Natural killer cell (primary cell): ENCODE measurements at regions not wholly inside any gene's neighbourhood (a gene's known extent, or its start where the extent isn't known, plus 50 kb on each side); places are given as distances from the start of the nearest gene placed in this dataset.

Source experiments
- ATAC-seq, 3 donors: fragments of 150-1000 bp in 2 of 3; fragments of 200-7000 bp in 1 of 3; cut with Tn5 transposase; 1 replicate in 1 of 3; 2 replicates in 2 of 3; pipeline ENCODE4 v1.10.0; 2021; ENCODE audit warnings: mild to moderate bottlenecking in 2 of 3, moderate library complexity in 2 of 3
- DNase-seq, 2 donors: peaks; one replicate each; pipeline versions ENCODE4 v3.0.0 to v3.0.0-alpha.2; 2013 to 2021; ENCODE audit warnings: mixed read lengths in 1 of 2
- H3K27ac ChIP-seq: one replicate; pipeline ENCODE4 v1.5.1; 2013; ENCODE audit warnings: mild to moderate bottlenecking, low read length
- H3K27me3 ChIP-seq: one replicate; pipeline ENCODE4 v1.6.1; 2013; ENCODE audit warnings: low read length; ENCODE audit not compliant: control insufficient read depth, insufficient read depth
- H3K36me3 ChIP-seq: one replicate; pipeline ENCODE4 v1.6.1; 2013; ENCODE audit warnings: low read length; ENCODE audit not compliant: control insufficient read depth, insufficient read depth
- H3K4me1 ChIP-seq: one replicate; pipeline ENCODE4 v1.6.1; 2013; ENCODE audit warnings: low read length; ENCODE audit not compliant: control insufficient read depth, insufficient read depth
- H3K4me3 ChIP-seq: one replicate; pipeline ENCODE4 v1.5.1; 2013; ENCODE audit warnings: low read length
- H3K9me3 ChIP-seq: one replicate; pipeline ENCODE4 v1.6.1; 2013; ENCODE audit warnings: low read length; ENCODE audit not compliant: control insufficient read depth, insufficient read depth
- H3K27ac Mint-ChIP-seq, 2 donors: one replicate each; pipeline ENCODE4 v1.8.0; 2022; ENCODE audit warnings: mild to moderate bottlenecking in 2 of 2, mixed read lengths in 2 of 2, moderate library complexity in 1 of 2
- H3K27me3 Mint-ChIP-seq, 2 donors: one replicate each; pipeline ENCODE4 v1.8.0; 2022; ENCODE audit warnings: low read depth in 2 of 2, mixed read lengths in 2 of 2
- H3K36me3 Mint-ChIP-seq: one replicate; pipeline ENCODE4 v1.8.0; 2022; ENCODE audit warnings: mixed read lengths
- H3K4me1 Mint-ChIP-seq, 2 donors: one replicate each; pipeline ENCODE4 v1.8.0; 2022; ENCODE audit warnings: mixed read lengths in 2 of 2
- H3K4me3 Mint-ChIP-seq: one replicate; pipeline ENCODE4 v1.8.0; 2022; ENCODE audit warnings: mild to moderate bottlenecking, moderate library complexity, mixed read lengths
- H3K9me3 Mint-ChIP-seq, 2 donors: one replicate each; pipeline ENCODE4 v1.8.0; 2022; ENCODE audit warnings: mixed read lengths in 2 of 2
- WGBS: methylation state at CpG from one replicate; pipeline ENCODE4 v1.1.7; 2013; ENCODE audit warnings: missing lambda C conversion rate; ENCODE audit not compliant: insufficient coverage; 5-methylcytosine and 5-hydroxymethylcytosine counted together
- intact Hi-C: fragments of 100-400 bp; cut with micrococcal nuclease; formaldehyde crosslinking; loops from one replicate; pipeline ENCODE4 v1.14.2; 2022
- TF ChIP-seq, protein P1 (sequence below): fragments of 200-600 bp; IDR thresholded peaks from one replicate; pipeline ENCODE4 v1.8.0; 2022; ENCODE audit warnings: antibody characterized with exemption

- H3K36me3 Mint-ChIP-seq = no peaks in the 10 kb centered on the region
- H3K9me3 Mint-ChIP-seq = no peaks in the 10 kb centered on the region
- Histone ChIP-seq H3K4me1 (no peaks in the 10 kb centered on the region), H3K4me3 (no peak overlapping the region), H3K27me3 (no peaks in the 10 kb centered on the region), H3K36me3 (no peaks in the 10 kb centered on the region), H3K27ac (no peak overlapping the region), H3K9me3 (no peaks in the 10 kb centered on the region)
- intact Hi-C loops = no loop called here
- TF ChIP-seq, protein P1, sequence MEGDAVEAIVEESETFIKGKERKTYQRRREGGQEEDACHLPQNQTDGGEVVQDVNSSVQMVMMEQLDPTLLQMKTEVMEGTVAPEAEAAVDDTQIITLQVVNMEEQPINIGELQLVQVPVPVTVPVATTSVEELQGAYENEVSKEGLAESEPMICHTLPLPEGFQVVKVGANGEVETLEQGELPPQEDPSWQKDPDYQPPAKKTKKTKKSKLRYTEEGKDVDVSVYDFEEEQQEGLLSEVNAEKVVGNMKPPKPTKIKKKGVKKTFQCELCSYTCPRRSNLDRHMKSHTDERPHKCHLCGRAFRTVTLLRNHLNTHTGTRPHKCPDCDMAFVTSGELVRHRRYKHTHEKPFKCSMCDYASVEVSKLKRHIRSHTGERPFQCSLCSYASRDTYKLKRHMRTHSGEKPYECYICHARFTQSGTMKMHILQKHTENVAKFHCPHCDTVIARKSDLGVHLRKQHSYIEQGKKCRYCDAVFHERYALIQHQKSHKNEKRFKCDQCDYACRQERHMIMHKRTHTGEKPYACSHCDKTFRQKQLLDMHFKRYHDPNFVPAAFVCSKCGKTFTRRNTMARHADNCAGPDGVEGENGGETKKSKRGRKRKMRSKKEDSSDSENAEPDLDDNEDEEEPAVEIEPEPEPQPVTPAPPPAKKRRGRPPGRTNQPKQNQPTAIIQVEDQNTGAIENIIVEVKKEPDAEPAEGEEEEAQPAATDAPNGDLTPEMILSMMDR = no peak
- ATAC-seq (no peak), DNase-seq (no peak)
- H3K27me3 Mint-ChIP-seq = no peaks in the 10 kb centered on the region
- no peak overlapping the region for H3K27ac Mint-ChIP-seq
- 93% methylated on average over 4 of the region's 4 CpGs for WGBS
- H3K4me1 Mint-ChIP-seq = no peaks in the 10 kb centered on the region
- no peak overlapping the region for H3K4me3 Mint-ChIP-seq
These were observed 353.8 kb upstream of the PLXNA2 start for GRCh38 chr1:208598021-208598420.

DNA sequence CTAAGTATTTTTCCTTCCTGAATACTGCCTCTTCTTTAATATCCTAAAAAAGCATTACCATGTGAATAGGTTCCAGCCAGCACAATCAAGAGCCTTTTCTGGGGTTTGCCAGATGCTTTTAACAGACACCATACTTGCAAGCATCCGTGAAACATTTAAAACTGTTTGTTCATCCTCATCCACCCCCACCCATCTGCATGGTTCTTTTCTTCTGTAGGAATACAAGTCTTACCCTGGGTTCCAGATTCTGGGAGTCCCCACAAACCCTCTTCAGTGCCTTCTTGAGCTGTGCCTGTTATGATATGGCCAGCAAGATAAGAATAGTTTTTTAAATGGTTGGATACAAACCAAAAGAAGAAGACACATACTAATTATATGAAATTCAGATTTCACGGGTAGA, 354.9 kb upstream of the PLXNA2 start:
- WGBS = 100% methylated on average over 1 of the region's 2 CpGs
- H3K27me3 ChIP-seq = no peaks in the 10 kb centered on the region
- no peak overlapping the region for H3K27ac ChIP-seq
- Mint-ChIP-seq H3K27ac (no peak overlapping the region), H3K4me3 (no peak overlapping the region), H3K4me1 (no peaks in the 10 kb centered on the region), H3K9me3 (no peaks in the 10 kb centered on the region), H3K27me3 (no peaks in the 10 kb centered on the region), H3K36me3 (no peaks in the 10 kb centered on the region)
- no peak overlapping the region for H3K4me3 ChIP-seq
- DNase-seq = no peak
- H3K4me1 ChIP-seq = no peaks in the 10 kb centered on the region
- ATAC-seq = no peak
- TF ChIP-seq, protein P1 = no peak
- no peaks in the 10 kb centered on the region for H3K9me3 ChIP-seq
- no peaks in the 10 kb centered on the region for H3K36me3 ChIP-seq
- intact Hi-C loops = no loop called here

DNA sequence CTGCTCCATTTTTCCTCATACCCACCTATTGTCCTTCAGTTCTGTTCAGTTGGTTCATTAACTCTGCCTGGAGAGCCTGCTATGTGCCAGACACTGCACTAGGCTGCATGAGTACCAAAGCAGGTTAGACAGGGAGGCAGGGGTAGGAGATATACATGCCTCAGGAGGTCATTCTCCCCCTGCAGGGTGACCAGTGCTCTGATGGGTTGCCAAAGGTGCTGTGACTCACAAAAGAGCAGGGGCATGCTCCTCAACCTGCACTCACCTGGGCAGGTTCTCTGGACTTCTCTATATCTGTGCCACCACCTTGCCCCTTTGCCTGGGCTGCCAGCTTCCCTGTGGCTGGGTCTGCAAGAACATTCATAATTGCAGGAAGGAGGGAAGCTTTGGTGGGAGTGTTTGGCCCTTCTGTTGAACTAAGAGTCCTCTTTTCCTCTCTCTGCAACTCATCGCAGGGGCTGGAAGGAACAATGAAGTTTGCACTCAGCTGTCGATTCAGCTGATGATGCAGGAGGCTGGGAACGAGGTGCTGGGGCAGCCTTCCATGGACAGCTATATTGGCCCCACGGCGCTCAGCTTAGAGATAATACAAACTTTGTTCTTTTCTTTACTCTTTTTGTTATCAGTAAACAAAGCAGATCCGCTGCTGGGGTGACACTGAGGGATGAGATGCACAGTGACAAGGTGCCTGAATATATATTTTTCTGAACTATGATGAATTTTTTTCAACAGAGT, 356.4 kb upstream of the PLXNA2 start:
- Mint-ChIP-seq H3K4me3 (no peak overlapping the region), H3K27me3 (peaks cover 0 to 3% of the 10 kb centered on the region in 2 donors), H3K36me3 (no peaks in the 10 kb centered on the region), H3K4me1 (no peaks in the 10 kb centered on the region), H3K27ac (no peak overlapping the region), H3K9me3 (no peaks in the 10 kb centered on the region)
- no peaks in the 10 kb centered on the region for H3K4me1 ChIP-seq
- intact Hi-C loops = no loop called here
- H3K27ac ChIP-seq = no peak overlapping the region
- no peaks in the 10 kb centered on the region for H3K9me3 ChIP-seq
- DNase-seq (no peak), ATAC-seq (no peak)
- TF ChIP-seq, protein P1 = no peak
- no peaks in the 10 kb centered on the region for H3K36me3 ChIP-seq
- H3K27me3 ChIP-seq = no peaks in the 10 kb centered on the region
- 86% methylated on average over 5 of the region's 6 CpGs for WGBS
- no peak overlapping the region for H3K4me3 ChIP-seq

DNA sequence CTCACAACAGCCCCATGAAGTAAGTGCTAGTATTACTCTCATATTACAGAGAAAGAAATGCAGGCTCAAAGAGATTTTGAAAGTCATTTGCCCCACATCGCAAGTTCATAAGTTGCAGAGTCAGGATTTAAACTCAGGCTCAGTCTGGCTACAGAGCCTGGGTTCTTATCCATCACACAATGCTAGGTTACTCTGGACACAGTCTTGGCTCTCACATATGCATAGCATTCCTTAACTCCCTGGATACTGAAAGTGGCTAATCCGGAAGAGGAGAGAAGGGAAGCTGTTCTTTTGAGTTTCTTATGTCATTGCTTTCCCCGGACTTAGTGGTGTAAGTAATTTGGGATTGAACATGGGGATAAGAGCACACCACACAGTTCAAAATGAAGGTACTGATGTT, 357.4 kb upstream of the PLXNA2 start:
- ATAC-seq = no peak
- H3K27me3 Mint-ChIP-seq = peaks cover 0 to 4% of the 10 kb centered on the region in 2 donors
- 88% methylated on average over 3 of the region's 3 CpGs for WGBS

More for the DNA sequence above, 357.4 kb upstream of the PLXNA2 start:
- Histone ChIP-seq H3K36me3 (no peaks in the 10 kb centered on the region), H3K27me3 (no peaks in the 10 kb centered on the region), H3K27ac (no peak overlapping the region), H3K4me3 (no peak overlapping the region), H3K9me3 (no peaks in the 10 kb centered on the region), H3K4me1 (no peaks in the 10 kb centered on the region)
- TF ChIP-seq, protein P1 = no peak
- Mint-ChIP-seq H3K4me3 (no peak overlapping the region), H3K4me1 (no peaks in the 10 kb centered on the region), H3K9me3 (no peaks in the 10 kb centered on the region), H3K27ac (no peak overlapping the region), H3K36me3 (no peaks in the 10 kb centered on the region)
- intact Hi-C loops = no loop called here
- DNase-seq = no peak
